ENCODE measurements at regions not wholly inside any gene's neighbourhood (a gene's known extent, or its start where the extent isn't known, plus 50 kb on each side); places are given as distances from the start of the nearest gene placed in this dataset.

- no peak for DNase-seq
Observed at GRCh38 chr13:76160961-76161925, 525.1 kb downstream of the LMO7 start.

- DNase-seq: no peak
Observed at GRCh38 chr13:76160506-76160905, 524.4 kb downstream of the LMO7 start.

- DNase-seq: no peak
Observed at GRCh38 chr13:76157926-76158325, 521.8 kb downstream of the LMO7 start.

GRCh38 chr13:76153239-76153638 lies 517.1 kb downstream of the LMO7 start:
- no peak for DNase-seq

- DNase-seq: no peak
Observed at GRCh38 chr13:76148926-76149325, 512.8 kb downstream of the LMO7 start.

GRCh38 chr13:76148374-76148773 lies 512.2 kb downstream of the LMO7 start:
- no peak for DNase-seq

GRCh38 chr13:76132532-76132931 lies 496.4 kb downstream of the LMO7 start:
- DNase-seq: no peak

- DNase-seq: no peak
Observed at GRCh38 chr13:76131551-76131950, 495.4 kb downstream of the LMO7 start.

- no peak for DNase-seq
Observed at GRCh38 chr13:76129305-76130000, 493.3 kb downstream of the LMO7 start.

- no peak for DNase-seq
Observed at GRCh38 chr13:76127922-76128321, 491.8 kb downstream of the LMO7 start.

GRCh38 chr13:76123548-76123947 lies 487.4 kb downstream of the LMO7 start:
- no peak for DNase-seq

- DNase-seq: no peak
Observed at GRCh38 chr13:76116751-76117360, 480.7 kb downstream of the LMO7 start.

GRCh38 chr13:76106763-76107162 lies 470.6 kb downstream of the LMO7 start:
- no peak for DNase-seq

- no peak for DNase-seq
Observed at GRCh38 chr13:76094645-76095044, 458.5 kb downstream of the LMO7 start.

- no peak for DNase-seq
Observed at GRCh38 chr13:76091076-76091475, 454.9 kb downstream of the LMO7 start.

GRCh38 chr13:76086729-76087128 lies 450.6 kb downstream of the LMO7 start:
- no peak for DNase-seq

GRCh38 chr13:76067850-76068249 lies 431.7 kb downstream of the LMO7 start:
- no peak for DNase-seq

- no peak for DNase-seq
Observed at GRCh38 chr13:76053181-76053580, 417.1 kb downstream of the LMO7 start.

- DNase-seq: no peak
Observed at GRCh38 chr13:76049376-76049746, 413.2 kb downstream of the LMO7 start.

- no peak for DNase-seq
Observed at GRCh38 chr13:76048675-76049375, 412.7 kb downstream of the LMO7 start.

GRCh38 chr13:76048131-76048530 lies 412.0 kb downstream of the LMO7 start:
- no peak for DNase-seq

- DNase-seq: no peak
Observed at GRCh38 chr13:76043874-76044273, 407.7 kb downstream of the LMO7 start.

Data from activated CD4-positive, alpha-beta T cell treated with anti-CD3 and anti-CD28 coated beads, Interleukin-10, Interleukin-2, amounts not matched to agents 100 ng/mL and 50 ng/mL, durations not matched to agents 16 hours and 8 hours (primary cell).